ENCODE measurements at regions not wholly inside any gene's neighbourhood (a gene's known extent, or its start where the extent isn't known, plus 50 kb on each side); places are given as distances from the start of the nearest gene placed in this dataset.

GRCh38 chr6:82063574-82063973, 184.0 kb downstream of the IBTK start:
- Histone ChIP-seq H3K9me3 (no peaks in the 10 kb centered on the region), H3K27me3 (no peaks in the 10 kb centered on the region), H3K36me3 (replicated peaks in 1 of 2; ENCODE audit: insufficient read depth in 1 of 2, low read depth in 2 of 2) (no peaks in the 10 kb centered on the region), H3K4me3 (no peak overlapping the region), H3K27ac (no peak overlapping the region), H3K4me1 (no peaks in the 10 kb centered on the region)
- intact Hi-C loops (cut with DNase I), result no loop called here
- TF ChIP-seq POLR2A (IDR thresholded peaks at IDR 0.05), result no peak
- no peak for TF ChIP-seq CTCF (IDR thresholded peaks at IDR 0.05)
- WGBS, 2 donors, result 78 to 92% methylated on average over 3 of the region's 3 CpGs
- ATAC-seq (no peak), DNase-seq (no peak)

- Histone ChIP-seq H3K36me3 (replicated peaks in 1 of 2; ENCODE audit: insufficient read depth in 1 of 2, low read depth in 2 of 2) (no peaks in the 10 kb centered on the region), H3K27me3 (no peaks in the 10 kb centered on the region), H3K27ac (no peak overlapping the region), H3K9me3 (no peaks in the 10 kb centered on the region), H3K4me1 (peaks cover 9% of the 10 kb centered on the region), H3K4me3 (no peak overlapping the region)
- DNase-seq, result no peak
- ATAC-seq, result no peak
- WGBS, 2 donors, result 62 to 63% methylated on average over 7 of the region's 7 CpGs
- TF ChIP-seq POLR2A (IDR thresholded peaks at IDR 0.05) (no peak), CTCF (IDR thresholded peaks at IDR 0.05) (no peak)
- intact Hi-C loops (cut with DNase I), result no loop called here
Measured at GRCh38 chr6:82062219-82062618, 185.3 kb downstream of the IBTK start.

- TF ChIP-seq POLR2A (IDR thresholded peaks at IDR 0.05), result no peak
- no peak for TF ChIP-seq CTCF (IDR thresholded peaks at IDR 0.05)
- no peak overlapping the region for H3K4me3 ChIP-seq
- H3K27ac ChIP-seq, result no peak overlapping the region
- no peaks in the 10 kb centered on the region for H3K36me3 ChIP-seq (replicated peaks in 1 of 2; ENCODE audit: insufficient read depth in 1 of 2, low read depth in 2 of 2)
- peak; percentile 85 for ATAC-seq
- no peaks in the 10 kb centered on the region for H3K27me3 ChIP-seq
- intact Hi-C loops (cut with DNase I), result no loop called here
- DNase-seq, result peak in 1 of 4 donors; percentile 15
- H3K4me1 ChIP-seq, result peaks cover 9% of the 10 kb centered on the region
- WGBS, 2 donors, result 45 to 50% methylated on average over 5 of the region's 5 CpGs
- no peaks in the 10 kb centered on the region for H3K9me3 ChIP-seq
Measured at GRCh38 chr6:82057846-82058554, 189.5 kb downstream of the IBTK start.

- TF ChIP-seq CTCF (IDR thresholded peaks at IDR 0.05) (no peak), POLR2A (IDR thresholded peaks at IDR 0.05) (no peak)
- intact Hi-C loops (cut with DNase I), result no loop called here
- Histone ChIP-seq H3K27ac (no peak overlapping the region), H3K27me3 (no peaks in the 10 kb centered on the region), H3K4me3 (no peak overlapping the region), H3K36me3 (replicated peaks in 1 of 2; ENCODE audit: insufficient read depth in 1 of 2, low read depth in 2 of 2) (no peaks in the 10 kb centered on the region), H3K9me3 (no peaks in the 10 kb centered on the region), H3K4me1 (peaks cover 9% of the 10 kb centered on the region)
- no peak for ATAC-seq
- 67 to 70% methylated on average over 1 of the region's 1 CpG for WGBS, 2 donors
- DNase-seq, result no peak
Measured at GRCh38 chr6:82056567-82056966, 191.0 kb downstream of the IBTK start.
